Nephron (organoid): ENCODE measurements at regions not wholly inside any gene's neighbourhood (a gene's known extent, or its start where the extent isn't known, plus 50 kb on each side); places are given as distances from the start of the nearest gene placed in this dataset.
A peak's percentile ranks its signal among the peaks of the same experiment; 100 is the strongest.

ENCODE experiments used
- H3K27ac Mint-ChIP-seq, 3 experiments: 2 replicates each; pipeline ENCODE4 v1.8.0; 2020; ENCODE audit warnings: mixed read lengths in 3 of 3, mild to moderate bottlenecking in 2 of 3, moderate library complexity in 1 of 3
- H3K27me3 Mint-ChIP-seq: 2 replicates; pipeline ENCODE4 v1.8.0; 2021; ENCODE audit warnings: low read depth, mild to moderate bottlenecking, moderate library complexity, mixed read lengths
- H3K36me3 Mint-ChIP-seq: 2 replicates; pipeline ENCODE4 v1.8.0; 2020; ENCODE audit warnings: low read depth, mixed read lengths
- H3K4me1 Mint-ChIP-seq: 2 replicates; pipeline ENCODE4 v1.8.0; 2020; ENCODE audit warnings: mixed read lengths
- H3K4me3 Mint-ChIP-seq, 3 experiments: 2 replicates each; pipeline ENCODE4 v1.8.0; 2020; ENCODE audit warnings: mild to moderate bottlenecking in 3 of 3, mixed read lengths in 3 of 3, moderate library complexity in 2 of 3
- H3K9me3 Mint-ChIP-seq: 2 replicates; pipeline ENCODE4 v1.8.0; 2020; ENCODE audit warnings: mixed read lengths
- TF ChIP-seq, protein P1 (sequence below), 3 experiments: fragments of 200-600 bp; sonication (generic); IDR thresholded peaks; one replicate each; pipeline ENCODE4 v1.5.0; 2021; ENCODE audit warnings: antibody characterized with exemption in 3 of 3; ENCODE audit not compliant: unreplicated experiment in 3 of 3

DNA sequence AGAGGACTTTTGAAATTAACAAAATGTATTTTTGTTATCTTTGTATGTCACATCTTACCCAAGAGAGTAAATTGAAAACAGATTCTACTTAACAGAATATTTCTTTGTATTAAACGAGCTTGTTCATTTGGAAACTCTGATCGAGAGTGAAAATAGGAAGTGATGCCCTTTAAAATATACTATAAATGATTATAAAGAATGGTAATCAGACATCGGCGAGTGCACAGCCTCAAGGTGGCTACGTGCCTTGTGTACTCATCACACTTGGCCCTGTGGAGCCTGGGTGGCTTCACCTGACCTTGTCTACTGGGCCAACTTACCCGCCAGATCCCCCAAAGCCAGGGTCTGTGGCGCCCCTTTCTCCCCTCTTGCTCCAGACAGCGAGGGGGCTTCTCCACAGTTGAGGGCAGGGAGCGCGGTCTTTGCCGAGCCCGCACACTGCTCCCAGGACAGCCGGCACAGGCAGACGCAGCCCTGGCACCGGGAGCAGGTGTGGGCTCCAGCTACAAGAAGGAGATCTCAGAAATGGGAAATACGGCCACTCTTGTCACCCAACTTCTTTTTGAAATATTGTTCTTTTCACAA lies 243.2 kb downstream of the CEMIP2 start:
- Mint-ChIP-seq H3K9me3 (no peaks in the 10 kb centered on the region), H3K27ac (no peak overlapping the region), H3K27me3 (no peaks in the 10 kb centered on the region), H3K36me3 (no peaks in the 10 kb centered on the region), H3K4me3 (no peak overlapping the region), H3K4me1 (no peaks in the 10 kb centered on the region)
- TF ChIP-seq, protein P1, sequence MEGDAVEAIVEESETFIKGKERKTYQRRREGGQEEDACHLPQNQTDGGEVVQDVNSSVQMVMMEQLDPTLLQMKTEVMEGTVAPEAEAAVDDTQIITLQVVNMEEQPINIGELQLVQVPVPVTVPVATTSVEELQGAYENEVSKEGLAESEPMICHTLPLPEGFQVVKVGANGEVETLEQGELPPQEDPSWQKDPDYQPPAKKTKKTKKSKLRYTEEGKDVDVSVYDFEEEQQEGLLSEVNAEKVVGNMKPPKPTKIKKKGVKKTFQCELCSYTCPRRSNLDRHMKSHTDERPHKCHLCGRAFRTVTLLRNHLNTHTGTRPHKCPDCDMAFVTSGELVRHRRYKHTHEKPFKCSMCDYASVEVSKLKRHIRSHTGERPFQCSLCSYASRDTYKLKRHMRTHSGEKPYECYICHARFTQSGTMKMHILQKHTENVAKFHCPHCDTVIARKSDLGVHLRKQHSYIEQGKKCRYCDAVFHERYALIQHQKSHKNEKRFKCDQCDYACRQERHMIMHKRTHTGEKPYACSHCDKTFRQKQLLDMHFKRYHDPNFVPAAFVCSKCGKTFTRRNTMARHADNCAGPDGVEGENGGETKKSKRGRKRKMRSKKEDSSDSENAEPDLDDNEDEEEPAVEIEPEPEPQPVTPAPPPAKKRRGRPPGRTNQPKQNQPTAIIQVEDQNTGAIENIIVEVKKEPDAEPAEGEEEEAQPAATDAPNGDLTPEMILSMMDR (IDR thresholded peaks at IDR 0.05; ENCODE audit: unreplicated experiment in 3 of 3): no peak

DNA sequence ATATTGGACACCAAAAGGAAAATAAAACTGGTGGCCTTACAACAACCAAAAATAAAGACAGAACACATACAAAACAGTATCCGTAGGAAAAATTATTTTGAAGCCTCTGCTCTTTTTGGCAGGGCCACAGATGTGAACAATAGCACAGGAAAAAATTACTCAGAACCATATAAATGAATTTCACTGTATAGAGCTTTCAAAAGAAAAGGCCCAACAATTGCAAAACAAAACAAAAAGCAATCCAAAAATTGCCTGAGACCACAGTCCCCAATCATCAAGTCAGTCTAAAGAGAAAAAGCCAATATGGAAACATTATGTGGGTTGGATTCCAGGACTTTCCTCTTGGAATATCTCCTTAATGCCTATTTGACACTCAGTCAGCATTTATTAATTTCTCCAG lies 243.8 kb downstream of the CEMIP2 start:
- H3K4me1 Mint-ChIP-seq: no peaks in the 10 kb centered on the region
- H3K9me3 Mint-ChIP-seq: no peaks in the 10 kb centered on the region
- no peaks in the 10 kb centered on the region for H3K27me3 Mint-ChIP-seq
- H3K36me3 Mint-ChIP-seq: no peaks in the 10 kb centered on the region
- H3K4me3 Mint-ChIP-seq: no peak overlapping the region
- TF ChIP-seq, protein P1 (IDR thresholded peaks at IDR 0.05; ENCODE audit: unreplicated experiment in 3 of 3): no peak
- peak overlapping the region in 1 of 3 experiments; percentile 29 for H3K27ac Mint-ChIP-seq

DNA sequence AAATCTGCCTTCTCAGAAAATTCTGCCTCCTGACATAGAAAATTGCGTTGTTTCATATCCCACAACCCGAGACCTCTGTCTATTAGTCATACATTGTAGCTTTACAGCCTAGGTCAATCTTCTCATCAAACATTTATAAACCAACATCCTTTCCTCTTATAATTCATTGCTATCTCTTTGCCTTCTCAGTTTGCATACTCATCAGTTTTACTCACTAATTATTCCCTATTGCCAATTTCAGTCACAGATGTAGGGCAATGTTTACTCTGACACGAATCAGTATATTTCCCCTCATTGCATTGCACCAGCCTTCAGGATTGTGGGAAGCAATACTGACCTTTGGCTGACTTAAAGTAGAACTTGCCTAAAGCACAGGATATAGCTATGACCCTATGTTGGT lies 247.2 kb downstream of the CEMIP2 start:
- H3K4me1 Mint-ChIP-seq: peaks cover 12% of the 10 kb centered on the region
- H3K27me3 Mint-ChIP-seq: no peaks in the 10 kb centered on the region
- H3K27ac Mint-ChIP-seq: no peak overlapping the region
- H3K4me3 Mint-ChIP-seq: no peak overlapping the region
- TF ChIP-seq, protein P1 (IDR thresholded peaks at IDR 0.05; ENCODE audit: unreplicated experiment in 3 of 3): no peak
- no peaks in the 10 kb centered on the region for H3K36me3 Mint-ChIP-seq
- H3K9me3 Mint-ChIP-seq: no peaks in the 10 kb centered on the region

DNA sequence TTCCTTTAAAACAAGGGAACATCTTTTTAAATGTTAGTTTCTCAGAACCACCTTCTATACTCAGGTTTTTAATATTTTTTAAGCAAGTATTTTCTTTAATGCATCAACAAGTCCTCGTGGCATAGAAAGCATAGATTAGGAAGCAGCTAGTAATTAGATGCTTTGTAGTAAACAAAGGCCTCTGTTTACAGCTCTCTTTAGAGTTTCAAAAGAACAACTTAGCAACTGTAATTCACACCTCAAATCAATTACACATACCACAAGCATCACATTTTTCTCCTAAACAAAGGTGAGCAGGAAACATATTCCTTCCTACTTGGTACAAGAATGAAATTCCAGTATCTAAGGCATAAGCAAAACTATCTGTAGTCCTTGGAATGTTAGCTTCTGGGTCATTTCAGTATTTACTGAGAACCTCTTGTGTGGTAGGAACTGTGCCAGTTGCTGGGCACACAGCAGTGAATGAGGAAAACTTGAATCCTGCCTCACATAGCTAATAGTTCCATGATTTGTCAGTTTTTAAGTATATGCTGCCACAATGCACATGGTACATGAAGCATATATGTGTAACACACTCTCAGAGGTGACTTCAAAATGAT lies 249.1 kb downstream of the CEMIP2 start:
- H3K9me3 Mint-ChIP-seq: no peaks in the 10 kb centered on the region
- TF ChIP-seq, protein P1 (IDR thresholded peaks at IDR 0.05; ENCODE audit: unreplicated experiment in 3 of 3): no peak
- peaks cover 26% of the 10 kb centered on the region for H3K4me1 Mint-ChIP-seq
- no peaks in the 10 kb centered on the region for H3K36me3 Mint-ChIP-seq
- H3K27ac Mint-ChIP-seq: peak overlapping the region in 1 of 3 experiments; percentile 60
- no peak overlapping the region for H3K4me3 Mint-ChIP-seq
- no peaks in the 10 kb centered on the region for H3K27me3 Mint-ChIP-seq

GRCh38 chr9:71518045-71518827 lies 250.1 kb downstream of the CEMIP2 start:
- TF ChIP-seq, protein P1 (IDR thresholded peaks at IDR 0.05; ENCODE audit: unreplicated experiment in 3 of 3): no peak
- peaks cover 26% of the 10 kb centered on the region for H3K4me1 Mint-ChIP-seq

More at GRCh38 chr9:71518045-71518827, 250.1 kb downstream of the CEMIP2 start:
- Mint-ChIP-seq H3K27ac (peak overlapping the region in 1 of 3 experiments; percentile 60), H3K27me3 (no peaks in the 10 kb centered on the region), H3K9me3 (no peaks in the 10 kb centered on the region), H3K4me3 (no peak overlapping the region), H3K36me3 (no peaks in the 10 kb centered on the region)
